ENCODE measurements at regions not wholly inside any gene's neighbourhood (a gene's known extent, or its start where the extent isn't known, plus 50 kb on each side); places are given as distances from the start of the nearest gene placed in this dataset.
"Not testable (repeated sequence)": the region's sequence is repeated elsewhere in the genome, so short reads cannot be mapped to it uniquely, and the experiment has no call there.

GRCh38 chr20:8971669-8972316 is 97.1 kb upstream of the PLCB4 start:
- Mint-ChIP-seq H3K27ac (no peak overlapping the region), H3K36me3 (no peaks in the 10 kb centered on the region), H3K27me3 (no peaks in the 10 kb centered on the region), H3K9me3 (peaks cover 4% of the 10 kb centered on the region in 2 donors), H3K4me1 (no peaks in the 10 kb centered on the region), H3K4me3 (no peak overlapping the region)
- ATAC-seq (replicated peaks) (no peak), DNase-seq (no peak)

DNA sequence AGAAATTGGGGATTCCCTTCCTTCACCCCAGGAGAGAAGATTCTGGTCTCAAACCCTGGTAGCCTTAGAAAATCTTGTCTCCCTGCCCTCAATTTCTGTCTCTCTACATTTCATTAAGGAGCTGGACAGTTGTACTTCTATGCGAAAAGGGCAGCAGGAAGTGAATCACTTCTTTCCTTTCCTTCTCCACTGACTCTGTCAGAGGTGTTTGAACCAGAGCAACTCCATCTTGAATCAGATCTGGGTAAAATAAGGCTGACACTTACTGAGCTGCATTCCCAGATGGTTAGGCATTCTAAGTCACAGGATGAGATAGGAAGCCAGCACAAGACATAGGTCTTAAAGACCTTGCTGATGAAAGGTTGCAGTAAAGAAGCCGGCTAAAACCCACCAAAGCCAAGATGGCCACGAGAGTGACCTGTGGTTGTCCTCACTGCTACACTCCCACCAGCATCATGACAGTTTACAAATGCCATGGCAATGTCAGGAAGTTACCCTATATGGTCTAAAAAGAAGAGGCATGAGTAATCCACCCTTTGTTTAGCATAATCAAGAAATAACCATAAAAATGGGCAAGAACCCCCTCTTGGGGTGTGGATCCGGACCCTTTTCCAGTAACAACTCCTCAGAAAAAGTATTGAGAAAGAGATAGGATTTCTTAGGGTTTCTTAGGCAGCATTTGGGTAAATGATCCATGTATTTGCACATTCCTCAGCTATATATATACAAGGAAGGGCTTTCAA is 95.8 kb upstream of the PLCB4 start:
- Mint-ChIP-seq H3K27ac (no peak overlapping the region), H3K4me1 (no peaks in the 10 kb centered on the region), H3K36me3 (no peaks in the 10 kb centered on the region), H3K27me3 (no peaks in the 10 kb centered on the region), H3K4me3 (no peak overlapping the region), H3K9me3 (peaks cover 0 to 4% of the 10 kb centered on the region in 2 donors)
- no peak for DNase-seq
- ATAC-seq (replicated peaks), result no peak

- H3K27me3 Mint-ChIP-seq, result no peaks in the 10 kb centered on the region
- no peaks in the 10 kb centered on the region for H3K4me1 Mint-ChIP-seq
- ATAC-seq (replicated peaks) (no peak), DNase-seq (no peak)
- H3K27ac Mint-ChIP-seq, result no peak overlapping the region
- no peak overlapping the region for H3K4me3 Mint-ChIP-seq
- no peaks in the 10 kb centered on the region for H3K9me3 Mint-ChIP-seq
- no peaks in the 10 kb centered on the region for H3K36me3 Mint-ChIP-seq
Measured at GRCh38 chr20:8974009-8974708, 94.7 kb upstream of the PLCB4 start.

GRCh38 chr20:8981482-8981881 is 87.4 kb upstream of the PLCB4 start:
- no peaks in the 10 kb centered on the region for H3K36me3 Mint-ChIP-seq
- H3K9me3 Mint-ChIP-seq, result no peaks in the 10 kb centered on the region
- DNase-seq (no peak), ATAC-seq (replicated peaks) (no peak)
- no peak overlapping the region for H3K27ac Mint-ChIP-seq
- peaks cover 0 to 2% of the 10 kb centered on the region in 2 donors for H3K4me1 Mint-ChIP-seq
- H3K4me3 Mint-ChIP-seq, result no peak overlapping the region
- H3K27me3 Mint-ChIP-seq, result no peaks in the 10 kb centered on the region

- no peaks in the 10 kb centered on the region for H3K9me3 Mint-ChIP-seq
- H3K36me3 Mint-ChIP-seq, result no peaks in the 10 kb centered on the region
- ATAC-seq (replicated peaks), result peak in 1 of 2 donors; percentile 19
- DNase-seq, result no peak
- H3K27me3 Mint-ChIP-seq, result no peaks in the 10 kb centered on the region
- no peak overlapping the region for H3K4me3 Mint-ChIP-seq
- peaks cover 0 to 2% of the 10 kb centered on the region in 2 donors for H3K4me1 Mint-ChIP-seq
- no peak overlapping the region for H3K27ac Mint-ChIP-seq
Measured at GRCh38 chr20:8983478-8984345, 85.2 kb upstream of the PLCB4 start.

- H3K27ac Mint-ChIP-seq, result no peak overlapping the region
- peaks cover 0 to 2% of the 10 kb centered on the region in 2 donors for H3K4me1 Mint-ChIP-seq
- H3K27me3 Mint-ChIP-seq, result no peaks in the 10 kb centered on the region
- no peak for ATAC-seq (replicated peaks)
- no peak overlapping the region for H3K4me3 Mint-ChIP-seq
- H3K36me3 Mint-ChIP-seq, result no peaks in the 10 kb centered on the region
- H3K9me3 Mint-ChIP-seq, result no peaks in the 10 kb centered on the region
- no peak for DNase-seq
Measured at GRCh38 chr20:8986631-8987030, 82.3 kb upstream of the PLCB4 start.

- no peaks in the 10 kb centered on the region for H3K9me3 Mint-ChIP-seq
Measured at GRCh38 chr20:8990770-8991169, 78.1 kb upstream of the PLCB4 start.

DNA sequence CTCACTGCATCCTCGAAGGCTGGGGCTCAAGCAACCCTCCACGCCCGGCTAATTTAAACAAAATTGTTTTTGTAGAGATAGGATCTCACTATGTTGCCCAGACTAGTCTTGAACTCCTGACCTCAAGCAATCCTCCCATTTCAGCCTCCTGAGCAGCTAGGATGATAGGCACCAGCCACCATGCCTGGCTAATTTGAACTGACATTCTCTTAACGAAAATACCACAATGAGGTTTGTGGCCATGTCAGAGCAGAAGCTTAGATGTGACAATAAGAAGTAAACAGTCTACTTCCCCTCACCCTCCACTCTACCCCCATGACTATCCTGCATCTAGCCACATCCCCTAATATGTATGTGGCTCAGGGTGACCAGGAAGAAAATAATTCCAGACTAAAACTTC is 74.8 kb upstream of the PLCB4 start:
- Mint-ChIP-seq H3K9me3 (no peaks in the 10 kb centered on the region), H3K4me1 (no peaks in the 10 kb centered on the region), H3K4me3 (no peak overlapping the region), H3K27me3 (no peaks in the 10 kb centered on the region), H3K27ac (no peak overlapping the region), H3K36me3 (no peaks in the 10 kb centered on the region)
- no peak for DNase-seq
- peak; percentile 14 to 65 for ATAC-seq (replicated peaks)

More at GRCh38 chr20:8990770-8991169, 78.1 kb upstream of the PLCB4 start:
- no peak overlapping the region for H3K4me3 Mint-ChIP-seq
- H3K27me3 Mint-ChIP-seq, result no peaks in the 10 kb centered on the region
- H3K27ac Mint-ChIP-seq, result no peak overlapping the region
- no peaks in the 10 kb centered on the region for H3K4me1 Mint-ChIP-seq
- no peaks in the 10 kb centered on the region for H3K36me3 Mint-ChIP-seq
- DNase-seq (no peak), ATAC-seq (replicated peaks) (no peak)

DNA sequence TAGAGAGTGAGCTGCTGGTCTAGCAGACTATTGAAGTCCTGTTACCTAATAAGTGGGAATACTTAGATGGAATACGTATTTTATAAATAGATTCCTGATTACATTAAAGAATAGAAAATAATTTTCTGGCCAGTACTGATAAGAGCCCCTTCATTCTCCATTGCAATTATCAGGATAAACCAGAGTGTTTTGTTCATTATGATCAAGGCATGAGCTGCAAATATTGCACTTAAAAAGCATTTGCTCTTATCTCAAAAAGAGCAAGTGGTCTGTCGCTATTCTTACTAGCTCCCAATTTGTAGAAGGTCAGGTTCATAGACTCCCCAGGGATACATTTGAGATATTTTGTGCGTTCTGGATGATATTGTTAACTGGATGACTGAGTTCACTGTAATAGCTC is 73.1 kb upstream of the PLCB4 start:
- Mint-ChIP-seq H3K4me1 (no peaks in the 10 kb centered on the region), H3K9me3 (no peaks in the 10 kb centered on the region), H3K27ac (no peak overlapping the region), H3K4me3 (no peak overlapping the region), H3K27me3 (no peaks in the 10 kb centered on the region), H3K36me3 (no peaks in the 10 kb centered on the region)
- DNase-seq (no peak), ATAC-seq (replicated peaks) (no peak)

DNA sequence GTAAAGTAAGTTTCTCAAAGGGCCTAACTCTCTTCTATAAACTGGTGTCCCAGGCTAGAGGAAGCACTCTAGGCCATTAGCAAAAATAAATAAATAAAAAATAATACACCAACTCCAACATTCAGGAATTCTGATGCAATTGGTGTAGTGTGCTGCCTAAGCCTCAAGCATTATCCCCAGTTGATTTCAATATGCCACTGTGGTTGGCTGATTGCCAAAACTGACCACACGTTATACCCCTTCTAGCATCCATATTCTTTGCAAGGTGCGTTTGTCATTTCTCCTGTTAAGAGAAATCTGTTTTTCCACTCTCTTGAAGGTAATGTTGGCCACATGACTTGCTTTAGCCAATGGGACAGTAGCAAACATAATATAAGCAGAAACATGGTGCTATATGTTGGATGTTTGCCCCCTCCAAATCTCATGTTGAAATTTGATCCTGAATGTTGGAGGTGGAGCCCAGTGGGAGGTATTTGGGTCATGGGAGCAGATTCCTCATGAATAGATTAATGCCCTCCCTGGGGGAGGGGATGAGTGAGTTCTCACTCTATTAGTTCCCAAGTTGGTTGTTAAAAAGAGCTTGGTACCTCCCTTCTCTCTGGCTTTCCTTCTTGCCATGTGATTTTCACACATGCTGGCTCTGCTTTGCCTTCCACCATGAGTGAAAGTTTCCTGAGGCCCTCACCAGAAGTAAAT is 71.9 kb upstream of the PLCB4 start:
- DNase-seq, result no peak
- H3K27ac Mint-ChIP-seq, result no peak overlapping the region
- no peak for ATAC-seq (replicated peaks)
- H3K27me3 Mint-ChIP-seq, result no peaks in the 10 kb centered on the region
- H3K4me1 Mint-ChIP-seq, result no peaks in the 10 kb centered on the region
- H3K36me3 Mint-ChIP-seq, result no peaks in the 10 kb centered on the region
- peaks cover 0 to 1% of the 10 kb centered on the region in 2 donors for H3K9me3 Mint-ChIP-seq
- no peak overlapping the region for H3K4me3 Mint-ChIP-seq

DNA sequence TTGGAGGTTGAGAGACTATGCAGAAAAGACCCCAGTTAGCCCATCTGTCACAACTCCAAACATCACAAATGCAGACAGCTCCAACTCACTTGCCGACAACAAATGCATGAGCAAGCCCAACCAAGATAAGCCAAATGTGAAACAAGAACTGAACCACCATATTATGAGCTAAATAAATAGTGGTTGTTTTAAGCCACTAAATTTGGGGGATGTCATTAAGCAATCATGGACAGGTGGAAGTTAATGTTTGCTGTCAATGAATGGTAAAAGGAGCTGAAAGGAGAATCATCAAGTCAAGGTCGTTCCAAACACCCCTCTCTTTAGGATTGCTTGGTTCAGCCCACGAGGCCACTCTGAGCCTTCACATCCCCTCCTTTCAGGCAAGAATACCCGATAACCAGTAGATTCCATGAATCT is 71.2 kb upstream of the PLCB4 start:
- Mint-ChIP-seq H3K27ac (no peak overlapping the region), H3K9me3 (peaks cover 0 to 3% of the 10 kb centered on the region in 2 donors), H3K36me3 (no peaks in the 10 kb centered on the region), H3K4me3 (no peak overlapping the region), H3K4me1 (no peaks in the 10 kb centered on the region), H3K27me3 (no peaks in the 10 kb centered on the region)
- DNase-seq, result no peak
- no peak for ATAC-seq (replicated peaks)

DNA sequence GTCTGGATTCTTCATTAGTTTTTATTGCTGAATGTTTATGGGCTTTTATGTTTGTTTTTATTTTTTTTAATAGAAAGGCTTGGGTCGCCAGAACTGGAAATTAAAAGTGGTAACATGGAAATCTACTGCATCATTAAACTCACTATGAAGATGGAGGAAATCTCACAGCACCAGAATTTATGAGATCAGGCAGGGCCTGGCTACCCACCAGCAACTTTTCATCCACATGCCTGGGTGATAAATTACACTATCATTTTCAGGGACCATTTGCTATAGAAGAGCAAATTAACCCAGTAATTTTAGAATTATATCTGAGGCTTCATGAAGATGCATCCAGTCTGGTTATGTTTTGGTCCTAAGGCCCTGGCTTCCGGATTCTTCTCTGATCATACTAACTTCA is 57.8 kb upstream of the PLCB4 start:
- no peaks in the 10 kb centered on the region for H3K4me1 Mint-ChIP-seq
- no peaks in the 10 kb centered on the region for H3K9me3 Mint-ChIP-seq
- H3K36me3 Mint-ChIP-seq, result no peaks in the 10 kb centered on the region
- ATAC-seq (replicated peaks) (no peak), DNase-seq (no peak)
- no peak overlapping the region for H3K27ac Mint-ChIP-seq
- no peaks in the 10 kb centered on the region for H3K27me3 Mint-ChIP-seq
- no peak overlapping the region for H3K4me3 Mint-ChIP-seq

DNA sequence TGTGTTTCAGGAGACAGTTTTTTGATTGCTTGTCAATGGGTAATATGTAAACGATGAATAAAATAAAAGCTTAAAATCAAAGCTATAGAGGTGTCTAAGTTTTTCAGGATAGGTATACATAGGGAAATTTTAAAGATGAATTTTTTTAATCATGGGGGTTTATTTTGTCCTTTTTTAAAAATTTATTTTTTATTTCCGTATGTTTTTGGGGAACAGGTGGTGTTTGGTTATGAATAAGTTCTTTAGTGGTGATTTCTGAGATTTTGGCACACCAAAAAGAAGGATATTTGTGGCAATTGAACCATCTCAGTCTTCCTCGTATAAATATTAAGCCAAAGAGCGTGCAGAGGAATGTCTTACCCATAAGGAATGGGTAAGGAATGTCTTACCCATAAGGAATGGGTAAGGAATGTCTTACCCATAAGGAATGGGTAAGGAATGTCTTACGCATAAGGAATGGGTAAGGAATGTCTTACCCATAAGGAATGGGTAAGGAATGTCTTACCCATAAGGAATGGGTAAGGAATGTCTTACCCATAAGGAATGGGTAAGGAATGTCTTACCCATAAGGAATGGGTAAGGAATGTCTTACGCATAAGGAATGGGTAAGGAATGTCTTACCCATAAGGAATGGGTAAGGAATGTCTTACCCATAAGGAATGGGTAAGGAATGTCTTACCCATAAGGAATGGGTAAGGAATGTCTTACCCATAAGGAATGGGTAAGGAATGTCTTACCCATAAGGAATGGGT is 53.5 kb upstream of the PLCB4 start:
- H3K9me3 Mint-ChIP-seq; ATAC-seq (replicated peaks); H3K27me3 Mint-ChIP-seq; H3K36me3 Mint-ChIP-seq; H3K4me3 Mint-ChIP-seq; H3K4me1 Mint-ChIP-seq; H3K27ac Mint-ChIP-seq; DNase-seq: not testable (repeated sequence)

Data from stimulated activated naive B cell treated with anti-CD40 and anti-IgM and Interleukin-4, amounts not matched to agents 10 μg/mL and 1 μg/mL and 100 μg/mL, for 72 hours (primary cell).